HepG2 (cell line): ENCODE measurements at regions not wholly inside any gene's neighbourhood (a gene's known extent, or its start where the extent isn't known, plus 50 kb on each side); places are given as distances from the start of the nearest gene placed in this dataset.
"Not testable (repeated sequence)": the region's sequence is repeated elsewhere in the genome, so short reads cannot be mapped to it uniquely, and the experiment has no call there.

Experiments used
- ATAC-seq: fragments of 200-7000 bp; cut with Tn5 transposase; 3 replicates; pipeline ENCODE4 v1.9.1; 2020; ENCODE audit warnings: mild to moderate bottlenecking, moderate library complexity
- BruUV-seq: library from RNA; stranded (reverse); fragments of 400-500 nt; replicated peaks from 2 replicates; lab custom pipeline; 2021; lab: Mats Ljungman, UMichigan
- CTCF ChIA-PET: fragments of 300-600 bp; formaldehyde crosslinking; extraction: SDS; loops from one replicate; lab custom pipeline; 2021; ENCODE audit warnings: low total read pairs, inconsistent platforms, low intra/inter-chr PET ratio; lab: Yijun Ruan, JAX
- POLR2A ChIA-PET: fragments of 350-600 bp; sonication (Branson Sonifier 250); formaldehyde crosslinking; loops from one replicate; lab custom pipeline; 2020; ENCODE audit warnings: antibody characterized with exemption, inconsistent platforms; lab: Yijun Ruan, JAX
- DNase-seq: peaks from one replicate; pipeline ENCODE4 v3.0.0-alpha.2; 2015; ENCODE audit warnings: low spot score
- FAIRE-seq: peaks from 3 replicates; lab custom pipeline; 2011; peaks lifted over from hg19 to GRCh38; lab: Jason Lieb, UNC
- H2AFZ ChIP-seq: one replicate; pipeline ENCODE4 v1.6.1; 2011; ENCODE audit warnings: low read length, inconsistent platforms
- H3K27ac ChIP-seq: fragments of 300-600 bp; 3 replicates; pipeline ENCODE4 v1.8.0; 2011; ENCODE audit warnings: mixed run types, mild to moderate bottlenecking, mixed read lengths, low read length, inconsistent platforms; ENCODE audit not compliant: insufficient read depth; ENCODE audit errors: extremely low read length
- H3K27me3 ChIP-seq, 2 experiments: fragments of 200-600 bp in 1 of 2; 2 replicates in 1 of 2; 3 replicates in 1 of 2; pipeline versions ENCODE4 v1.6.0 to v1.8.0; 2011; ENCODE audit warnings: low read length in 2 of 2, mild to moderate bottlenecking in 2 of 2, moderate library complexity in 2 of 2, inconsistent platforms in 1 of 2; ENCODE audit not compliant: insufficient read depth in 2 of 2, control insufficient read depth in 1 of 2
- H3K36me3 ChIP-seq, 2 experiments: fragments of 200-600 bp in 1 of 2; replicated peaks in 1 of 2; 2 replicates in 1 of 2; 3 replicates in 1 of 2; pipeline versions ENCODE4 v1.5.1 to v1.8.0; 2011; ENCODE audit warnings: low read length in 2 of 2, inconsistent platforms in 1 of 2; ENCODE audit not compliant: insufficient read depth in 2 of 2, control insufficient read depth in 1 of 2
- H3K4me1 ChIP-seq: 2 replicates; pipeline ENCODE4 v1.5.1; 2012; ENCODE audit warnings: low read length, inconsistent platforms; ENCODE audit not compliant: insufficient read depth
- H3K4me2 ChIP-seq: 2 replicates; pipeline ENCODE4 v1.6.0; 2011; ENCODE audit warnings: low read depth, low read length, inconsistent platforms
- H3K4me3 ChIP-seq, 3 experiments: fragments of 200-600 bp in 1 of 3; sonication (generic), shearing (Covaris generic) in 1 of 3; replicated peaks in 1 of 3; 2 replicates each; pipeline ENCODE4 v1.5.1; 2011 to 2016; ENCODE audit warnings: low read length in 3 of 3, inconsistent platforms in 2 of 3, low read depth in 2 of 3, mild to moderate bottlenecking in 2 of 3, control low read depth in 1 of 3, mixed read lengths in 1 of 3; ENCODE audit not compliant: insufficient read depth in 1 of 3
- H3K79me2 ChIP-seq: one replicate; pipeline ENCODE4 v1.6.1; 2011; ENCODE audit warnings: low read length, inconsistent platforms; ENCODE audit not compliant: insufficient read depth
- H3K9ac ChIP-seq: 2 replicates; pipeline ENCODE4 v1.6.0; 2011; ENCODE audit warnings: mild to moderate bottlenecking, low read depth, low read length, inconsistent platforms; ENCODE audit not compliant: insufficient read depth
- H3K9me3 ChIP-seq: 2 replicates; pipeline ENCODE4 v1.5.1; 2012; ENCODE audit warnings: mild to moderate bottlenecking, low read length
- H4K20me1 ChIP-seq: 2 replicates; pipeline ENCODE4 v1.6.0; 2011; ENCODE audit warnings: inconsistent platforms, mild to moderate bottlenecking, low read length, moderate library complexity; ENCODE audit not compliant: insufficient read depth
- CEBPB ChIP-seq: IDR thresholded peaks from 2 replicates; pipeline ENCODE4 v1.6.1; 2011; ENCODE audit warnings: low read depth, low read length, improper control_type of control experiment, borderline replicate concordance
- CEBPG ChIP-seq: IDR thresholded peaks from 2 replicates; pipeline ENCODE4 v1.6.1; 2016
- FOXP1 ChIP-seq, 2 experiments: fragments of 450-650 bp in 1 of 2; IDR thresholded peaks; 2 replicates each; pipeline ENCODE4 v1.6.1; 2017 to 2018; ENCODE audit warnings: antibody characterized with exemption in 1 of 2
- FOXP4 ChIP-seq: sonication (generic); formaldehyde crosslinking; IDR thresholded peaks from 2 replicates; pipeline ENCODE4 v1.4.0; 2020; ENCODE audit warnings: missing genetic modification reagents
- GFI1 ChIP-seq: sonication (generic); formaldehyde crosslinking; IDR thresholded peaks from 2 replicates; pipeline ENCODE4 v1.5.0; 2020; ENCODE audit warnings: missing genetic modification reagents, mild to moderate bottlenecking, borderline replicate concordance
- ZNF441 ChIP-seq: sonication (generic); formaldehyde crosslinking; IDR thresholded peaks from 2 replicates; pipeline ENCODE4 v1.7.0; 2021; ENCODE audit warnings: missing genetic modification reagents, borderline replicate concordance
- WGBS: methylation state at CpG from one replicate; pipeline ENCODE4 v1.1.6; 2017; ENCODE audit warnings: low lambda C conversion rate; 5-methylcytosine and 5-hydroxymethylcytosine counted together
- in situ Hi-C: cut with HindIII; loops from 2 replicates; pipeline ENCODE4 v1.10.0; 2017; ENCODE audit warnings: low pct_unique_long_range_greater_than_20kb; ENCODE audit not compliant: extremely low pct_ligation_motif_present
- intact Hi-C: fragments of 100-400 bp; cut with micrococcal nuclease; formaldehyde crosslinking; loops from one replicate; pipeline ENCODE4 v1.10.0; 2022; ENCODE audit not compliant: unreplicated experiment

- CTCF ChIA-PET; POLR2A ChIA-PET; H2AFZ ChIP-seq; H3K9me3 ChIP-seq; BruUV-seq; H3K4me2 ChIP-seq; H3K36me3 ChIP-seq; H4K20me1 ChIP-seq; H3K79me2 ChIP-seq; H3K4me3 ChIP-seq; H3K27ac ChIP-seq; H3K9ac ChIP-seq; H3K27me3 ChIP-seq; TF ChIP-seq FOXP1 (IDR thresholded peaks at IDR 0.05): not testable (repeated sequence)
- WGBS, result 47% methylated on average over 5 of the region's 5 CpGs
- DNase-seq, result peak; percentile 52
- intact Hi-C loops (loop anchor here (10.0 kb wide), 1 partner anchor 476 kb away; no protein-coding TSS in a partner anchor), in situ Hi-C loops (loop anchor here (25.0 kb wide), 1 partner anchor 473 kb away; no protein-coding TSS in a partner anchor)
- ATAC-seq, result peak; percentile 81
- TF ChIP-seq ZNF441 (CRISPR knock-in tag) (peak; percentile 78; the same call in 1 of the 2 replicates), FOXP4 (CRISPR knock-in tag) (peak; percentile 29; the same call in 1 of the 2 replicates), CEBPG (CRISPR knock-in tag) (peak; percentile 24; the same call in 1 of the 2 replicates), GFI1 (0 out of 2 replicates have a peak, but pooled peaks have one; percentile 38), FOXP1 (CRISPR knock-in tag; IDR thresholded peaks at IDR 0.05) (0 out of 2 replicates have a peak, but pooled peaks have one; percentile 10), CEBPB (peak; percentile 10; the same call in 1 of the 2 replicates)
- FAIRE-seq, result peak; percentile 28
- peaks cover 14% of the 10 kb centered on the region for H3K4me1 ChIP-seq
These were observed 250.3 kb downstream of the FSIP2 start for GRCh38 chr2:185988907-185989306.
